ENCODE measurements at regions not wholly inside any gene's neighbourhood (a gene's known extent, or its start where the extent isn't known, plus 50 kb on each side); places are given as distances from the start of the nearest gene placed in this dataset.

- Mint-ChIP-seq H3K36me3 (no peaks in the 10 kb centered on the region), H3K27me3 (ENCODE audit: low read depth in 3 of 3) (peaks cover 4 to 6% (median 5%) of the 10 kb centered on the region in 3 donors), H3K4me1 (no peaks in the 10 kb centered on the region), H3K27ac (no peak overlapping the region), H3K9me3 (peaks cover 0 to 7% (median 4%) of the 10 kb centered on the region in 6 donors), H3K4me3 (no peak overlapping the region)
- DNase-seq, result no peak
Observed at GRCh38 chr5:167870055-167870454, 421.4 kb upstream of the WWC1 start.

DNA sequence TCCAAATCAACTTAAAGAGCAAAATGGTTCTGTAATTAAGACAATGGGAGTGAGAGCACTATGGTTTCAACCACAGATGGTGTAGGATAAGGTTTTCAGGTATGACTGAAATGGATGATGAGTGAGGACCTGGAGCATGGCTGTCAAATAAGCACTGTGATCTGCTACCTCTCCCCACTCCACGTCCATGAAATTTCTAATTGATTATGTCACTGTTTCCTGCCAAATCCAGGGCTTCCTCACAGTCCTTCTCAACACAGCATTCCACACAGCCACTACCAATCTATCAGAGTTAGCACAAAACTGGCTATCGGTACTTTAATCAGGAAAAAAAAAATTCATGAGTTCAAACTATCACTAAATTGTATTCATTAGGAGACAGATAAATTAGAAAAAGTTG is 420.4 kb upstream of the WWC1 start:
- H3K9me3 Mint-ChIP-seq, result peaks cover 0 to 12% (median 4%) of the 10 kb centered on the region in 6 donors
- no peaks in the 10 kb centered on the region for H3K36me3 Mint-ChIP-seq
- H3K27me3 Mint-ChIP-seq (ENCODE audit: low read depth in 3 of 3), result peaks cover 4 to 7% (median 6%) of the 10 kb centered on the region in 3 donors

DNA sequence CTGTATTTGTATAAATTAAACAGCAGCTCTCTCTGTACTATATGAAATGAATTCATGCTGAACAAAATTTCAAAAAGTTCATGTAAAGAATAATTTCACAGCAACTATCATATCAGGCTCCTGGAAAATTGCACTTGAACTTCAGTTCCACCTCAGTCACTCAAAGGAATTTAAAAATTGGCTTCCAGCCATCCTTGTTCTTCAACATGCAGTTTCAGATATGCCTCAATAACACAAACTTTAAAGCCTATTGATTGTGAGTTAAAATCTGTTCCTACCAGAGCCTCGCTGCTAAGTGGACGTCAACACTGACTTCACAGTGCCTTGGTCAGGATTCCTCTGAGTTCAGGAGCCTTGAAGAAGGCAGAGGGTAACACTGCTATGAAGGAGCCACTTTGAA is 418.7 kb upstream of the WWC1 start:
- H3K27me3 Mint-ChIP-seq (ENCODE audit: low read depth in 3 of 3), result peaks cover 3 to 7% (median 3%) of the 10 kb centered on the region in 3 donors
- no peak for DNase-seq
- no peak overlapping the region for H3K4me3 Mint-ChIP-seq
- H3K27ac Mint-ChIP-seq, result no peak overlapping the region
- no peaks in the 10 kb centered on the region for H3K4me1 Mint-ChIP-seq
- H3K9me3 Mint-ChIP-seq, result peaks cover 0 to 21% (median 5%) of the 10 kb centered on the region in 6 donors
- no peaks in the 10 kb centered on the region for H3K36me3 Mint-ChIP-seq

More for the DNA sequence above, 420.4 kb upstream of the WWC1 start:
- Mint-ChIP-seq H3K4me3 (no peak overlapping the region), H3K27ac (no peak overlapping the region), H3K4me1 (no peaks in the 10 kb centered on the region)
- DNase-seq, result no peak

DNA sequence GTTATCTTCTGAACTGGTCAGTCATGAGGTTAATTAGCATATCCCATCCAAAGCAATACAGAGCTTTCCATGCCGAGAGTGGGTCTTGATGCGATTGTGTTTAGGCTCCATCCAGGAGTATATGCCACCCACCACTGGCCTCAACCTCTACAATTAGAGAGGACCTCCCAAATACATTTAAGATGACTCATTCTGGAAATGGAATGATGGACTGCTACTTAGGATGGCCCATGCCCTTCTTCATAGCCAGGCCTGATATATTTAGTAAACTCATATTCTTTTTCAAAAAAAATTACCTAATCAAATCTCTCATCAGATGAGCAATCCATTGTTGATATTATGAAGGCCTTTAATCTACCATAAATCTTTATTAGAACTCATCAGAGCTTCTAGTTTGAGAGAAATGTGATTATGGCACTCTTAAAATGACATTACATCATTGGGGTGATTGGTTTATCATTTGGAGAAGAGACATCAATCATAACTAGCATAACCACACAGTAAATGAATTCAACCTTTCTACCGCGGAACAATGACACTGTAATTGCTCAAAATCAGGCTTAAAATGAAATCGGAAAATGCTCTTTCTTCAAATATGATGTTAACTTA is 414.2 kb upstream of the WWC1 start:
- Mint-ChIP-seq H3K27ac (no peak overlapping the region), H3K4me3 (no peak overlapping the region), H3K9me3 (peaks cover 0 to 25% (median 4%) of the 10 kb centered on the region in 6 donors), H3K27me3 (ENCODE audit: low read depth in 3 of 3) (peaks cover 1 to 6% (median 5%) of the 10 kb centered on the region in 3 donors), H3K4me1 (no peaks in the 10 kb centered on the region), H3K36me3 (no peaks in the 10 kb centered on the region)
- DNase-seq, result no peak

- Mint-ChIP-seq H3K4me3 (no peak overlapping the region), H3K27me3 (ENCODE audit: low read depth in 3 of 3) (peaks cover 1 to 6% (median 5%) of the 10 kb centered on the region in 3 donors), H3K27ac (no peak overlapping the region), H3K4me1 (no peaks in the 10 kb centered on the region), H3K9me3 (peaks cover 0 to 25% (median under 1%) of the 10 kb centered on the region in 6 donors), H3K36me3 (no peaks in the 10 kb centered on the region)
- DNase-seq, result no peak
Observed at GRCh38 chr5:167877924-167878323, 413.5 kb upstream of the WWC1 start.

- Mint-ChIP-seq H3K27ac (no peak overlapping the region), H3K27me3 (ENCODE audit: low read depth in 3 of 3) (peaks cover 2 to 3% (median 3%) of the 10 kb centered on the region in 3 donors), H3K9me3 (peaks cover 0 to 24% (median under 1%) of the 10 kb centered on the region in 6 donors), H3K4me1 (no peaks in the 10 kb centered on the region), H3K4me3 (no peak overlapping the region), H3K36me3 (no peaks in the 10 kb centered on the region)
- DNase-seq, result no peak
Observed at GRCh38 chr5:167880420-167880819, 411.0 kb upstream of the WWC1 start.

DNA sequence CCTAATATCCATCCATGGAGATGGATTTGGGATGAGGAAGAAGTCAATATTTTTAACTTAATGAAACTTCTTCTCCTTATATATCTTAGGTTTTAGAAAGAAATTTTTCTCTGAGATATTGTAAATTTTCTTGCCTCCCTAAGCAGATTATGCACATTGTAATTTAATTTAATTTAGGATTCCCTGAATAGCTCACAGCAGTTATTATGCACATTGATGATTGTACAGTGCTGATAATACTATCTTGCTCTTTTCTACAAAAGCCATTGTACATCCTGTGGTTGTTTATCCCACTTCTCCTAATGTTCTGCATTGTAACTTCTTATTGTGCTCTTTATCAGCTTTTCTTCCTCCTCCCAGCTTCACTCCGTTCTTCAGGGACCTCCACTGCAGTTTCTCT is 410.4 kb upstream of the WWC1 start:
- no peak for DNase-seq
- peaks cover under 1 to 5% (median 3%) of the 10 kb centered on the region in 3 donors for H3K27me3 Mint-ChIP-seq (ENCODE audit: low read depth in 3 of 3)
- no peaks in the 10 kb centered on the region for H3K4me1 Mint-ChIP-seq
- no peak overlapping the region for H3K27ac Mint-ChIP-seq
- peaks cover 0 to 22% (median under 1%) of the 10 kb centered on the region in 6 donors for H3K9me3 Mint-ChIP-seq
- H3K4me3 Mint-ChIP-seq, result no peak overlapping the region
- H3K36me3 Mint-ChIP-seq, result no peaks in the 10 kb centered on the region

DNA sequence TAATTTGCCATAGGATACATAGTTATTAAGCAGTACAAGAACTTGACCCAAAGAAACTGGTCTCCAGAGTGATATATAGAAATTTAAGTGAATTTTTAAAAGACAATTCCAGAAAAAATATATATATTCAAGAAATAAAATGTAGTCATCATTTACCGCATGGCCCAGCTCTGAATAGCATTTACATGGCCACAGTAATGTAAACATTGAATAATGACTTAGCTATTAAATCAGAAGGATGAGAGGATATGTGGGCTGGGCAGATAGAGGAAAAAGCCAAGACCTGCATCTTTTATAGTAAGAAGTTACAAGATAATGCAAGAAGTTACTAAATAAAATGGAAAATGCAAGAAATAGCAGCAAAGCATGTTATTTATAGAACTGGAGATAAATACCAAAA is 405.2 kb upstream of the WWC1 start:
- H3K9me3 Mint-ChIP-seq, result peaks cover 0 to 9% (median 0%) of the 10 kb centered on the region in 6 donors
- no peak overlapping the region for H3K4me3 Mint-ChIP-seq
- no peak overlapping the region for H3K27ac Mint-ChIP-seq
- DNase-seq, result no peak
- H3K36me3 Mint-ChIP-seq, result no peaks in the 10 kb centered on the region
- no peaks in the 10 kb centered on the region for H3K4me1 Mint-ChIP-seq
- H3K27me3 Mint-ChIP-seq (ENCODE audit: low read depth in 3 of 3), result peaks cover 0 to 3% (median 2%) of the 10 kb centered on the region in 3 donors

DNA sequence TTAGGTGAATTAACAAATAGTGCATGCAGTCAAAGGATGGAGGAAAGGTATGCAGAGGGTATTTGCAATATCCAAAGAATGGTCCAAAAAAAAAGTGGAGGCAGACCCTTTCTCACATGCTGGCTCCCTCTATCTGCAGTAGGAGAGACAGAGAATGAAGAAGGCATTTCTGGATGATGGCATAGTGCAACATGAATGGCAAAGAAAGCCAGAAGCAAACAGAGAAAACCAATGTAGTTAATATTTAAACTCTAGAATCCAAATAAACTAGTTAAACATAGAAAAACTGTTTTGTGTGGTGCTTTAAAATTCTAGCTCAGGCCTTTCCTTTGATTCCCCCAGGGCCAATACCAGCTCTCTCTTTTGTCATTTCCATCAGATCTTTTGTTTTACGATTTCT is 403.1 kb upstream of the WWC1 start:
- Mint-ChIP-seq H3K27me3 (ENCODE audit: low read depth in 3 of 3) (peaks cover 0 to 2% (median 0%) of the 10 kb centered on the region in 3 donors), H3K9me3 (peaks cover 0 to 5% (median 0%) of the 10 kb centered on the region in 6 donors), H3K4me3 (no peak overlapping the region), H3K4me1 (no peaks in the 10 kb centered on the region), H3K36me3 (no peaks in the 10 kb centered on the region), H3K27ac (no peak overlapping the region)
- no peak for DNase-seq

- Mint-ChIP-seq H3K4me3 (no peak overlapping the region), H3K27ac (no peak overlapping the region), H3K9me3 (peaks cover 0 to 3% (median 0%) of the 10 kb centered on the region in 6 donors), H3K4me1 (no peaks in the 10 kb centered on the region), H3K36me3 (no peaks in the 10 kb centered on the region), H3K27me3 (ENCODE audit: low read depth in 3 of 3) (peaks cover 0 to 2% (median 0%) of the 10 kb centered on the region in 3 donors)
- DNase-seq, result no peak
Observed at GRCh38 chr5:167889276-167889675, 402.2 kb upstream of the WWC1 start.

- no peak for DNase-seq
- H3K9me3 Mint-ChIP-seq, result peaks cover 0 to 6% (median 0%) of the 10 kb centered on the region in 6 donors
- H3K27ac Mint-ChIP-seq, result no peak overlapping the region
- no peaks in the 10 kb centered on the region for H3K4me1 Mint-ChIP-seq
- H3K27me3 Mint-ChIP-seq (ENCODE audit: low read depth in 3 of 3), result no peaks in the 10 kb centered on the region
- no peak overlapping the region for H3K4me3 Mint-ChIP-seq
- H3K36me3 Mint-ChIP-seq, result no peaks in the 10 kb centered on the region
Observed at GRCh38 chr5:167892352-167893115, 398.9 kb upstream of the WWC1 start.

DNA sequence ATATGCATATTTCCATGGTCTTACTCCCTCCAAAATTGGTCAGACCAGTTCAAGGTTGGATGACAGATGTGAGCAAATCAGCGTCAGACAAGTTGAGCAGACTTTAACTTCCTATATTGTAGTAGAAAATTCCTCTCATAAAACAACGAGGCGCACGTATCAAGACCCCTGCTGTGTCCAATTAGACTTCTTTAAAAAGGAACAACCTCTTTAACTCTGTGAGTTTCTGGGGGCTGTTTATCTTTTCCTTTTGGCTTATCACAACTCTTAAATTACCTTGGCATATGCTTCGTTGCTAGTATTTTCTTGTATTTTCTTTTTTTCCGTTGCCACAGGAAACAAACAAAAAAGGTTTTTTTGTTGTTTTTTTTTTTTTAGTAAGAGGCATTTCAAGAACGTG is 398.2 kb upstream of the WWC1 start:
- Mint-ChIP-seq H3K27me3 (ENCODE audit: low read depth in 3 of 3) (no peaks in the 10 kb centered on the region), H3K4me1 (no peaks in the 10 kb centered on the region), H3K9me3 (peaks cover 0 to 6% (median under 1%) of the 10 kb centered on the region in 6 donors), H3K36me3 (no peaks in the 10 kb centered on the region), H3K4me3 (no peak overlapping the region), H3K27ac (no peak overlapping the region)
- no peak for DNase-seq

DNA sequence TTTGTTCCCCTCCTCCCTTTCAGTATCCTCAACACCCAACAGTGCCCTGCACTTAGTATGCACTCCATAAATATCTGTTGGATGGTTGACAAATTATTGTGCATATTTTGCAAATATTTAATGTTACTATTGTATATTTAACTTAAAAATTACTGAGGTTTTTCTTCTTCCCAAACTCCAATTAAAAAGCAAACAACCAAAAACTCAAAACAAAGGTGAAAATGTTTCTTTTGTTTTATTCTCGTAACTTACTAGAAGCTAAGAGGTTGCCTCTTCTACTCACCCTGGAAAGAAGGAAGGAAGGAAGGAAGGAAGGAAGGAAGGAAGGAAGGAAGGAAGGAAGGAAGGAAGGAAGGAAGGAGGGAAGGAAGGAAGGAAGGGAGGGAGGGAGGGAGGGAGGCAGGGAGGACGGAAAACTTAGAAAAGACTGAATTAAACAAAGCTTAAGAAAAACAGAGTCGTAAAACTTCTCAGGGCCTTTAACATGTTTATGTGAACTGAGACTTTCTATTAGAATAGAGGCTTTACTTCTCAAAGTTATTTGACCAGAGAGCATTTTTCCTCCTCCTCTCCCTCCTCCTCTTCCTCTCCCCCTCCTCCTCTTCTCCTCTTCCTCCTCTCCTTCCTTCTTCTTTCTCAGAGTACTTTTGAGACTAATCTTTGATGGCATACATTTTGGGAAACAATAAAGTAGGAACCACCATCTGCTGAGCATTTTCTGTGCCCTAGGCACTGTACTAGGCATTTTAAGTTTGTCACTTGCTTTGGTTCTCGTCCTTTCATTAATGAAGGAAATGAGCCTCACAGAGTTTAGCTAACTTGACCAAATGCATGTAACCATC is 396.6 kb upstream of the WWC1 start:
- Mint-ChIP-seq H3K36me3 (no peaks in the 10 kb centered on the region), H3K9me3 (peaks cover 0 to 8% (median 3%) of the 10 kb centered on the region in 6 donors), H3K27me3 (ENCODE audit: low read depth in 3 of 3) (no peaks in the 10 kb centered on the region), H3K4me1 (no peaks in the 10 kb centered on the region), H3K4me3 (no peak overlapping the region), H3K27ac (no peak overlapping the region)
- no peak for DNase-seq
